Muscle layer of duodenum (tissue), 2 donors: ENCODE measurements at regions not wholly inside any gene's neighbourhood (a gene's known extent, or its start where the extent isn't known, plus 50 kb on each side); places are given as distances from the start of the nearest gene placed in this dataset.

Experiments
- H3K27ac ChIP-seq: one replicate; pipeline ENCODE4 v1.7.0; 2013; ENCODE audit warnings: mild to moderate bottlenecking, low read length
- H3K27me3 ChIP-seq: one replicate; pipeline ENCODE4 v1.7.0; 2013; ENCODE audit warnings: low read depth, mild to moderate bottlenecking, control low read depth, low read length
- H3K36me3 ChIP-seq, 2 donors: one replicate each; pipeline ENCODE4 v1.7.0; 2013; ENCODE audit warnings: low read length in 2 of 2, control low read depth in 1 of 2, mild to moderate bottlenecking in 1 of 2; ENCODE audit not compliant: insufficient read depth in 2 of 2, control insufficient read depth in 1 of 2
- H3K4me1 ChIP-seq, 2 donors: one replicate each; pipeline ENCODE4 v1.7.0; 2013; ENCODE audit warnings: low read length in 2 of 2, mild to moderate bottlenecking in 2 of 2, control low read depth in 1 of 2, moderate library complexity in 1 of 2; ENCODE audit not compliant: insufficient read depth in 2 of 2, control insufficient read depth in 1 of 2
- H3K4me3 ChIP-seq, 2 donors: one replicate each; pipeline ENCODE4 v1.7.0; 2013; ENCODE audit warnings: low read length in 2 of 2, low read depth in 1 of 2, mild to moderate bottlenecking in 1 of 2
- H3K9me3 ChIP-seq, 2 donors: one replicate each; pipeline ENCODE4 v1.7.0; 2013; ENCODE audit warnings: low read length in 2 of 2, control low read depth in 1 of 2, mild to moderate bottlenecking in 1 of 2; ENCODE audit not compliant: control insufficient read depth in 1 of 2
- donor health status: healthy.

- Histone ChIP-seq H3K9me3 (no peaks in the 10 kb centered on the region), H3K27ac (no peak overlapping the region), H3K4me1 (no peaks in the 10 kb centered on the region), H3K27me3 (no peaks in the 10 kb centered on the region), H3K36me3 (no peaks in the 10 kb centered on the region), H3K4me3 (no peak overlapping the region)
Observed at GRCh38 chr6:21431526-21431925, 162.0 kb upstream of the SOX4 start.

- H3K4me3 ChIP-seq, result no peak overlapping the region
- H3K27me3 ChIP-seq, result no peaks in the 10 kb centered on the region
- H3K9me3 ChIP-seq, result peaks cover 0 to 4% of the 10 kb centered on the region in 2 donors
- no peak overlapping the region for H3K27ac ChIP-seq
- H3K36me3 ChIP-seq, result no peaks in the 10 kb centered on the region
- no peaks in the 10 kb centered on the region for H3K4me1 ChIP-seq
Observed at GRCh38 chr6:21436625-21437024, 156.9 kb upstream of the SOX4 start.

DNA sequence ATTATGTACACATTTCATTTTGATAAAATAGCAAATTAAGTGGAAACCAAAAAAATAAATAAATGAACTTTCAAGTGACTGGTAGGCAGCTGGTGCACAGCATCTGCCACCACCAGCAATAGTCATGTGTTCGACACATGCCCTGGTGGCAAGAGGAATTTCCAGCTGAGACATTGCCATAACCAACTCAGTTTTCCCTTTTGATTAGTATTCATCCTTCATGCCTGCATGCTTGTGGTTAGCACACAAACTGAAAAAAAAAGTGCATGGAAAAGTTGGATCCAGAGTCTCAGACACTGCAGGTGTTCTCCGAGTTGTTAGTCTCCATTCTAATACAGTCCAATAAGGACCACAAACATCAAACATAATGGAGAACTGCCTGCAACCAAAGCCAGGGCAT, 156.0 kb upstream of the SOX4 start:
- Histone ChIP-seq H3K4me1 (no peaks in the 10 kb centered on the region), H3K9me3 (peaks cover 0 to 4% of the 10 kb centered on the region in 2 donors), H3K36me3 (no peaks in the 10 kb centered on the region), H3K4me3 (no peak overlapping the region), H3K27me3 (no peaks in the 10 kb centered on the region), H3K27ac (no peak overlapping the region)

- Histone ChIP-seq H3K36me3 (no peaks in the 10 kb centered on the region), H3K27me3 (no peaks in the 10 kb centered on the region), H3K4me3 (no peak overlapping the region), H3K27ac (no peak overlapping the region), H3K4me1 (no peaks in the 10 kb centered on the region), H3K9me3 (peaks cover 0 to 4% of the 10 kb centered on the region in 2 donors)
Observed at GRCh38 chr6:21438237-21438985, 155.1 kb upstream of the SOX4 start.

DNA sequence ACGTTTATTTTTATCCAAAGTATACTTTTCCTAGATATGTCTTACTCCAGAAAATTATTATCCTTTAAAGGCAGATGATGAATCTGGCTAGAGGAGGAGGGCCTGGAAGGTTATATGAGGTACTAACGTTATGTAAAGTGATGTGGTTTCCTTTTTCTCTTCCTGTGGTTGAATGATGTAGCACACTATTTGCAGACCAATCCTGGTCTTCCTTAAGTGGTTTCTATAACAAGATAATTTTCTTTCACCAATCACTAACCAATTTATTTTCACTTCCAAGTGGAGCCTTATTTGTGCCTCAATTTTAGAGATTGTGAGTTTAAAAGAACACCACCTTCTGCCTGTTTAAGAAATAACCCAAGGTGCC, 154.6 kb upstream of the SOX4 start:
- H3K9me3 ChIP-seq, result peaks cover 0 to 4% of the 10 kb centered on the region in 2 donors
- H3K36me3 ChIP-seq, result no peaks in the 10 kb centered on the region
- H3K27ac ChIP-seq, result no peak overlapping the region
- no peaks in the 10 kb centered on the region for H3K27me3 ChIP-seq
- H3K4me3 ChIP-seq, result no peak overlapping the region
- H3K4me1 ChIP-seq, result no peaks in the 10 kb centered on the region

DNA sequence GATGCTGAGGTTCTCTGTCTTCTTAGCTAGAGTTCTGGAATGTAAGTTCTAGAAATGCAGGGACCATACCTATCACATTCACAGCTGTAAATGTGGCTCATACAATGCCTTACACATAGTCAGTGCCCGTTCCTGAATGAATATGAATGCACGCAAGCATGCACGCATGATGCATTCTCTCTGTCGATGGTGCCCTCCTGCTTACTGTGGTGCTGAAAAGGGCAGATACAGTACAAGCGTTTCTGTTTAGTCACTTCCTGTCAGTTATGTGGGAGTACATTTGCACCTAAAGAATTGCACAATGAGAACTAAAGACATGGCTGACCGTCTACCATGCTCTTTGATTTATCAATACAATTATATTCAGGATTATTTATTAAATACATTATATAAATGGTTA, 152.2 kb upstream of the SOX4 start:
- no peaks in the 10 kb centered on the region for H3K36me3 ChIP-seq
- no peaks in the 10 kb centered on the region for H3K27me3 ChIP-seq
- peaks cover 0 to 4% of the 10 kb centered on the region in 2 donors for H3K9me3 ChIP-seq
- no peak overlapping the region for H3K27ac ChIP-seq
- H3K4me3 ChIP-seq, result no peak overlapping the region
- H3K4me1 ChIP-seq, result no peaks in the 10 kb centered on the region

DNA sequence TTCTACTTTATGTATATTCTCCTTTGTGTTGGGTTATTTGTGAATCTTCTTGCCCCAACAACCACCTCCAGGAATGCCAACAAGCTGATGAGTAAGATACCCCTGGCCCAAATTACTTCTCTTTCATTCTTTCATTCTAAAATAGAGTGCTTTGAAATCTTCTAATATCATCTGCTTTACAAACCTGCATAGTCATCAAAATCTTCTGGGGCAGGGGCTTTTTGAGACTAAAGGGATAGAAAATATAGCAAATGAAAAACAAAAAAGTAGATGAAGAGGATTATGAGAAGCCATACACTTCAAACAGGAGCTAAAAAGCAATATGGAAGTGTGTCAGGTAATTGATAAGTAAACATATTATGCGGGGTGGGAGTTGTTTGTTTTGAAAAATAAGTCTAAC, 150.7 kb upstream of the SOX4 start:
- peaks cover 0 to 4% of the 10 kb centered on the region in 2 donors for H3K9me3 ChIP-seq
- no peaks in the 10 kb centered on the region for H3K36me3 ChIP-seq
- H3K27ac ChIP-seq, result no peak overlapping the region
- H3K4me3 ChIP-seq, result no peak overlapping the region
- H3K4me1 ChIP-seq, result no peaks in the 10 kb centered on the region
- H3K27me3 ChIP-seq, result no peaks in the 10 kb centered on the region

- peaks cover 0 to 4% of the 10 kb centered on the region in 2 donors for H3K9me3 ChIP-seq
- H3K4me1 ChIP-seq, result no peaks in the 10 kb centered on the region
- no peaks in the 10 kb centered on the region for H3K36me3 ChIP-seq
- H3K27me3 ChIP-seq, result no peaks in the 10 kb centered on the region
- H3K27ac ChIP-seq, result no peak overlapping the region
- no peak overlapping the region for H3K4me3 ChIP-seq
Observed at GRCh38 chr6:21444711-21445260, 148.8 kb upstream of the SOX4 start.

GRCh38 chr6:21447987-21448386, 145.6 kb upstream of the SOX4 start:
- Histone ChIP-seq H3K27ac (no peak overlapping the region), H3K4me1 (no peaks in the 10 kb centered on the region), H3K27me3 (no peaks in the 10 kb centered on the region), H3K4me3 (no peak overlapping the region), H3K36me3 (no peaks in the 10 kb centered on the region), H3K9me3 (no peaks in the 10 kb centered on the region)

- H3K36me3 ChIP-seq, result no peaks in the 10 kb centered on the region
- H3K4me1 ChIP-seq, result no peaks in the 10 kb centered on the region
- no peaks in the 10 kb centered on the region for H3K9me3 ChIP-seq
- H3K27ac ChIP-seq, result no peak overlapping the region
- no peaks in the 10 kb centered on the region for H3K27me3 ChIP-seq
- H3K4me3 ChIP-seq, result no peak overlapping the region
Observed at GRCh38 chr6:21448485-21449109, 145.0 kb upstream of the SOX4 start.

GRCh38 chr6:21450149-21450548, 143.4 kb upstream of the SOX4 start:
- Histone ChIP-seq H3K4me1 (no peaks in the 10 kb centered on the region), H3K9me3 (no peaks in the 10 kb centered on the region), H3K36me3 (no peaks in the 10 kb centered on the region), H3K27me3 (no peaks in the 10 kb centered on the region), H3K4me3 (no peak overlapping the region), H3K27ac (no peak overlapping the region)
